ENCODE measurements at regions not wholly inside any gene's neighbourhood (a gene's known extent, or its start where the extent isn't known, plus 50 kb on each side); places are given as distances from the start of the nearest gene placed in this dataset.

- no peak overlapping the region for H2AK5ac ChIP-seq (ENCODE audit: insufficient read length, low read length)
- no peak overlapping the region for H2BK20ac ChIP-seq (ENCODE audit: low read depth, low read length, poor library complexity, severe bottlenecking)
- H3K9me3 ChIP-seq (ENCODE audit: control insufficient read depth, low read depth, low read length): no peaks in the 10 kb centered on the region
- no peak overlapping the region for H3K23ac ChIP-seq (ENCODE audit: insufficient read length, low read depth, low read length)
- H3K18ac ChIP-seq (ENCODE audit: insufficient read length, low read depth, low read length): no peak overlapping the region
- no peaks in the 10 kb centered on the region for H3K23me2 ChIP-seq (ENCODE audit: insufficient read length, low read depth, low read length, poor library complexity, severe bottlenecking)
- peak overlapping the region; percentile 28 for H3K27ac ChIP-seq (ENCODE audit: insufficient read length, low read depth, low read length)
- no peak for TF ChIP-seq CTCF (conservative IDR thresholded peaks at IDR 0.05)
- no peak overlapping the region for H2BK12ac ChIP-seq (ENCODE audit: insufficient read length, low read depth, low read length)
- no peak overlapping the region for H3K4me3 Mint-ChIP-seq
- H3K79me2 ChIP-seq (ENCODE audit: insufficient read depth, low read length): no peaks in the 10 kb centered on the region
- H3K79me1 ChIP-seq (ENCODE audit: insufficient read depth, low read depth, low read length, poor library complexity, severe bottlenecking): no peaks in the 10 kb centered on the region
- H2BK15ac ChIP-seq (ENCODE audit: low read depth, low read length): no peak overlapping the region
- no peak overlapping the region for H3K56ac ChIP-seq (ENCODE audit: insufficient read length, low read depth, low read length)
- H2BK120ac ChIP-seq (ENCODE audit: low read depth, low read length, poor library complexity, severe bottlenecking): no peak overlapping the region
- peak overlapping the region; percentile 30 for H3K4me2 ChIP-seq (ENCODE audit: insufficient read depth, insufficient read length, low read length)
- H4K5ac ChIP-seq (ENCODE audit: insufficient read length, low read depth, low read length): no peak overlapping the region
- peaks cover 0 to 7% of the 10 kb centered on the region in 2 experiments; a peak in 2 of 5 replicates for H3K9me3 Mint-ChIP-seq
- no peak overlapping the region for H3K27ac Mint-ChIP-seq
- DNase-seq: no peak
- no peak overlapping the region for H2BK5ac ChIP-seq (ENCODE audit: insufficient read length, low read length)
- no peak overlapping the region for H4K91ac ChIP-seq (ENCODE audit: insufficient read length, low read depth, low read length)
- H3K14ac ChIP-seq (ENCODE audit: insufficient read depth, low read length): no peak overlapping the region
- peaks cover 11% of the 10 kb centered on the region for H3K4me1 ChIP-seq (ENCODE audit: insufficient read depth, low read length)
- H3T11ph ChIP-seq (ENCODE audit: low read length): no peak overlapping the region
- no peaks in the 10 kb centered on the region for H4K20me1 ChIP-seq (ENCODE audit: control insufficient read depth, insufficient read depth, insufficient read length)
- no peak overlapping the region for H2AFZ ChIP-seq (ENCODE audit: low read length)
- H4K8ac ChIP-seq (replicated peaks; ENCODE audit: insufficient read length, low read depth, low read length): no peak overlapping the region
- H3K36me3 Mint-ChIP-seq (ENCODE audit: insufficient read depth in 1 of 3, low read depth in 3 of 3): peaks cover 0 to 9% (median 0%) of the 10 kb centered on the region in 3 experiments; a peak in 2 of 7 replicates
- no peaks in the 10 kb centered on the region; the same call in 1 of the 2 replicates for H3K27me3 Mint-ChIP-seq (ENCODE audit: low read depth)
- no CpG with 5 or more reads among the region's 3 CpGs for WGBS (ENCODE audit: extremely low coverage, insufficient read length, low lambda C conversion rate)
- H3K27me3 ChIP-seq (ENCODE audit: insufficient read depth, low read length): no peaks in the 10 kb centered on the region
- no peak overlapping the region for H3K4ac ChIP-seq (ENCODE audit: low read depth, low read length)
- peaks cover 47 to 52% of the 10 kb centered on the region in 2 experiments for H3K4me1 Mint-ChIP-seq
- no peak overlapping the region for H3K9ac ChIP-seq (ENCODE audit: extremely low read depth, insufficient read length, low read length)
Observed at GRCh38 chr18:24814521-24814920, 354.1 kb downstream of the HRH4 start.
